H1 (cell line): ENCODE measurements at regions not wholly inside any gene's neighbourhood (a gene's known extent, or its start where the extent isn't known, plus 50 kb on each side); places are given as distances from the start of the nearest gene placed in this dataset.

ENCODE experiments used
- RBBP5 ChIP-seq: IDR thresholded peaks from 2 replicates; pipeline ENCODE4 v1.7.1; 2012; ENCODE audit warnings: low read depth, mild to moderate bottlenecking, inconsistent platforms, low read length, moderate library complexity, borderline replicate concordance
- ZNF274 ChIP-seq: IDR thresholded peaks from 2 replicates; pipeline ENCODE4 v1.7.0; 2012; ENCODE audit warnings: low read length, borderline replicate concordance; ENCODE audit errors: extremely low read depth
- TF ChIP-seq, protein P1 (sequence below): fragments of 300-600 bp; sonication (generic); IDR thresholded peaks from 2 replicates; pipeline ENCODE4 v1.7.1; 2012; ENCODE audit warnings: low read length, moderate library complexity, mild to moderate bottlenecking, inconsistent platforms; ENCODE audit not compliant: insufficient replicate concordance
- TF ChIP-seq, protein P2 (sequence below), 3 experiments: IDR thresholded peaks; 1 replicate in 2 of 3; 2 replicates in 1 of 3; pipeline versions ENCODE4 v1.5.1 to v1.6.1; 2011; ENCODE audit warnings: low read length in 3 of 3, mild to moderate bottlenecking in 3 of 3, inconsistent platforms in 2 of 3, low read depth in 1 of 3, moderate library complexity in 1 of 3; ENCODE audit not compliant: insufficient read depth in 1 of 3; ENCODE audit errors: control extremely low read depth in 1 of 3

DNA sequence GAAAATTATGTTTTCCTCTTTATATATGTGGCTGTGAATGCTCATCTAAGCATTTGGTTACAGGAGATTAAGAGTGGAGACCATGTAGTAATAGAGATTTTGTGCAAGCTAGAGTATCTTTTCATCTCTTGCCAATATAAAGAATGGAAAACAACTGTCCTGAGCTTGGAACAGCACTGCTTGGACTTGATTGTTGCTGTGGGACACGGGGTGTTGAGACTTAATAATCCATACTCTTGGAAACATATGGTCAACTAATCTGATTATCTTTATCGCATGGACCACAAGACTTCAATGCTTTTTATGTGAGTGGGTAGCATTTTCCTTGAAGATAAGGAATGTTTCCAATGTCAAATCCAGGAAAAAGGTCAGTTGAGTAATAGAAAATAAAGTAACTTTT, 806.3 kb downstream of the DIPK2A start (continued):
- TF ChIP-seq, protein P1, sequence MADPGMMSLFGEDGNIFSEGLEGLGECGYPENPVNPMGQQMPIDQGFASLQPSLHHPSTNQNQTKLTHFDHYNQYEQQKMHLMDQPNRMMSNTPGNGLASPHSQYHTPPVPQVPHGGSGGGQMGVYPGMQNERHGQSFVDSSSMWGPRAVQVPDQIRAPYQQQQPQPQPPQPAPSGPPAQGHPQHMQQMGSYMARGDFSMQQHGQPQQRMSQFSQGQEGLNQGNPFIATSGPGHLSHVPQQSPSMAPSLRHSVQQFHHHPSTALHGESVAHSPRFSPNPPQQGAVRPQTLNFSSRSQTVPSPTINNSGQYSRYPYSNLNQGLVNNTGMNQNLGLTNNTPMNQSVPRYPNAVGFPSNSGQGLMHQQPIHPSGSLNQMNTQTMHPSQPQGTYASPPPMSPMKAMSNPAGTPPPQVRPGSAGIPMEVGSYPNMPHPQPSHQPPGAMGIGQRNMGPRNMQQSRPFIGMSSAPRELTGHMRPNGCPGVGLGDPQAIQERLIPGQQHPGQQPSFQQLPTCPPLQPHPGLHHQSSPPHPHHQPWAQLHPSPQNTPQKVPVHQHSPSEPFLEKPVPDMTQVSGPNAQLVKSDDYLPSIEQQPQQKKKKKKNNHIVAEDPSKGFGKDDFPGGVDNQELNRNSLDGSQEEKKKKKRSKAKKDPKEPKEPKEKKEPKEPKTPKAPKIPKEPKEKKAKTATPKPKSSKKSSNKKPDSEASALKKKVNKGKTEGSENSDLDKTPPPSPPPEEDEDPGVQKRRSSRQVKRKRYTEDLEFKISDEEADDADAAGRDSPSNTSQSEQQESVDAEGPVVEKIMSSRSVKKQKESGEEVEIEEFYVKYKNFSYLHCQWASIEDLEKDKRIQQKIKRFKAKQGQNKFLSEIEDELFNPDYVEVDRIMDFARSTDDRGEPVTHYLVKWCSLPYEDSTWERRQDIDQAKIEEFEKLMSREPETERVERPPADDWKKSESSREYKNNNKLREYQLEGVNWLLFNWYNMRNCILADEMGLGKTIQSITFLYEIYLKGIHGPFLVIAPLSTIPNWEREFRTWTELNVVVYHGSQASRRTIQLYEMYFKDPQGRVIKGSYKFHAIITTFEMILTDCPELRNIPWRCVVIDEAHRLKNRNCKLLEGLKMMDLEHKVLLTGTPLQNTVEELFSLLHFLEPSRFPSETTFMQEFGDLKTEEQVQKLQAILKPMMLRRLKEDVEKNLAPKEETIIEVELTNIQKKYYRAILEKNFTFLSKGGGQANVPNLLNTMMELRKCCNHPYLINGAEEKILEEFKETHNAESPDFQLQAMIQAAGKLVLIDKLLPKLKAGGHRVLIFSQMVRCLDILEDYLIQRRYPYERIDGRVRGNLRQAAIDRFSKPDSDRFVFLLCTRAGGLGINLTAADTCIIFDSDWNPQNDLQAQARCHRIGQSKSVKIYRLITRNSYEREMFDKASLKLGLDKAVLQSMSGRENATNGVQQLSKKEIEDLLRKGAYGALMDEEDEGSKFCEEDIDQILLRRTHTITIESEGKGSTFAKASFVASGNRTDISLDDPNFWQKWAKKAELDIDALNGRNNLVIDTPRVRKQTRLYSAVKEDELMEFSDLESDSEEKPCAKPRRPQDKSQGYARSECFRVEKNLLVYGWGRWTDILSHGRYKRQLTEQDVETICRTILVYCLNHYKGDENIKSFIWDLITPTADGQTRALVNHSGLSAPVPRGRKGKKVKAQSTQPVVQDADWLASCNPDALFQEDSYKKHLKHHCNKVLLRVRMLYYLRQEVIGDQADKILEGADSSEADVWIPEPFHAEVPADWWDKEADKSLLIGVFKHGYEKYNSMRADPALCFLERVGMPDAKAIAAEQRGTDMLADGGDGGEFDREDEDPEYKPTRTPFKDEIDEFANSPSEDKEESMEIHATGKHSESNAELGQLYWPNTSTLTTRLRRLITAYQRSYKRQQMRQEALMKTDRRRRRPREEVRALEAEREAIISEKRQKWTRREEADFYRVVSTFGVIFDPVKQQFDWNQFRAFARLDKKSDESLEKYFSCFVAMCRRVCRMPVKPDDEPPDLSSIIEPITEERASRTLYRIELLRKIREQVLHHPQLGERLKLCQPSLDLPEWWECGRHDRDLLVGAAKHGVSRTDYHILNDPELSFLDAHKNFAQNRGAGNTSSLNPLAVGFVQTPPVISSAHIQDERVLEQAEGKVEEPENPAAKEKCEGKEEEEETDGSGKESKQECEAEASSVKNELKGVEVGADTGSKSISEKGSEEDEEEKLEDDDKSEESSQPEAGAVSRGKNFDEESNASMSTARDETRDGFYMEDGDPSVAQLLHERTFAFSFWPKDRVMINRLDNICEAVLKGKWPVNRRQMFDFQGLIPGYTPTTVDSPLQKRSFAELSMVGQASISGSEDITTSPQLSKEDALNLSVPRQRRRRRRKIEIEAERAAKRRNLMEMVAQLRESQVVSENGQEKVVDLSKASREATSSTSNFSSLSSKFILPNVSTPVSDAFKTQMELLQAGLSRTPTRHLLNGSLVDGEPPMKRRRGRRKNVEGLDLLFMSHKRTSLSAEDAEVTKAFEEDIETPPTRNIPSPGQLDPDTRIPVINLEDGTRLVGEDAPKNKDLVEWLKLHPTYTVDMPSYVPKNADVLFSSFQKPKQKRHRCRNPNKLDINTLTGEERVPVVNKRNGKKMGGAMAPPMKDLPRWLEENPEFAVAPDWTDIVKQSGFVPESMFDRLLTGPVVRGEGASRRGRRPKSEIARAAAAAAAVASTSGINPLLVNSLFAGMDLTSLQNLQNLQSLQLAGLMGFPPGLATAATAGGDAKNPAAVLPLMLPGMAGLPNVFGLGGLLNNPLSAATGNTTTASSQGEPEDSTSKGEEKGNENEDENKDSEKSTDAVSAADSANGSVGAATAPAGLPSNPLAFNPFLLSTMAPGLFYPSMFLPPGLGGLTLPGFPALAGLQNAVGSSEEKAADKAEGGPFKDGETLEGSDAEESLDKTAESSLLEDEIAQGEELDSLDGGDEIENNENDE = no peak
- TF ChIP-seq, protein P2, sequence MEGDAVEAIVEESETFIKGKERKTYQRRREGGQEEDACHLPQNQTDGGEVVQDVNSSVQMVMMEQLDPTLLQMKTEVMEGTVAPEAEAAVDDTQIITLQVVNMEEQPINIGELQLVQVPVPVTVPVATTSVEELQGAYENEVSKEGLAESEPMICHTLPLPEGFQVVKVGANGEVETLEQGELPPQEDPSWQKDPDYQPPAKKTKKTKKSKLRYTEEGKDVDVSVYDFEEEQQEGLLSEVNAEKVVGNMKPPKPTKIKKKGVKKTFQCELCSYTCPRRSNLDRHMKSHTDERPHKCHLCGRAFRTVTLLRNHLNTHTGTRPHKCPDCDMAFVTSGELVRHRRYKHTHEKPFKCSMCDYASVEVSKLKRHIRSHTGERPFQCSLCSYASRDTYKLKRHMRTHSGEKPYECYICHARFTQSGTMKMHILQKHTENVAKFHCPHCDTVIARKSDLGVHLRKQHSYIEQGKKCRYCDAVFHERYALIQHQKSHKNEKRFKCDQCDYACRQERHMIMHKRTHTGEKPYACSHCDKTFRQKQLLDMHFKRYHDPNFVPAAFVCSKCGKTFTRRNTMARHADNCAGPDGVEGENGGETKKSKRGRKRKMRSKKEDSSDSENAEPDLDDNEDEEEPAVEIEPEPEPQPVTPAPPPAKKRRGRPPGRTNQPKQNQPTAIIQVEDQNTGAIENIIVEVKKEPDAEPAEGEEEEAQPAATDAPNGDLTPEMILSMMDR (IDR thresholded peaks at IDR 0.05; ENCODE audit: control extremely low read depth in 1 of 3, insufficient read depth in 1 of 3, low read depth in 1 of 3, low read length in 3 of 3) = no peak
- TF ChIP-seq ZNF274 (no peak), RBBP5 (no peak)
- TF ChIP-seq, all 59 proteins: peak for 0
